Osteocyte (in vitro differentiated cells): ENCODE measurements at regions not wholly inside any gene's neighbourhood (a gene's known extent, or its start where the extent isn't known, plus 50 kb on each side); places are given as distances from the start of the nearest gene placed in this dataset.
"Not testable (repeated sequence)": the region's sequence is repeated elsewhere in the genome, so short reads cannot be mapped to it uniquely, and the experiment has no call there.

ENCODE experiments used
- DNase-seq: peaks from one replicate; pipeline ENCODE4 v3.0.0; 2021; ENCODE audit warnings: mixed read lengths; ENCODE audit not compliant: unreplicated experiment; ENCODE audit errors: extremely low spot score
- H3K27ac Mint-ChIP-seq: one replicate; pipeline ENCODE4 v1.8.0; 2021; ENCODE audit warnings: mild to moderate bottlenecking, mixed read lengths; ENCODE audit not compliant: unreplicated experiment
- H3K27me3 Mint-ChIP-seq: one replicate; pipeline ENCODE4 v1.8.0; 2021; ENCODE audit warnings: mixed read lengths; ENCODE audit not compliant: unreplicated experiment
- H3K36me3 Mint-ChIP-seq: one replicate; pipeline ENCODE4 v1.8.0; 2021; ENCODE audit warnings: mixed read lengths; ENCODE audit not compliant: unreplicated experiment
- H3K4me1 Mint-ChIP-seq: one replicate; pipeline ENCODE4 v1.8.0; 2021; ENCODE audit warnings: mixed read lengths; ENCODE audit not compliant: unreplicated experiment
- H3K4me3 Mint-ChIP-seq: one replicate; pipeline ENCODE4 v1.8.0; 2021; ENCODE audit warnings: mild to moderate bottlenecking, moderate library complexity, mixed read lengths; ENCODE audit not compliant: unreplicated experiment
- H3K9me3 Mint-ChIP-seq: one replicate; pipeline ENCODE4 v1.8.0; 2021; ENCODE audit warnings: mixed read lengths; ENCODE audit not compliant: unreplicated experiment
- TF ChIP-seq, protein P1 (sequence below): fragments of 200-600 bp; sonication (generic); IDR thresholded peaks from 2 replicates; pipeline ENCODE4 v1.5.0; 2021; ENCODE audit warnings: antibody characterized with exemption, mild to moderate bottlenecking, moderate library complexity

DNA sequence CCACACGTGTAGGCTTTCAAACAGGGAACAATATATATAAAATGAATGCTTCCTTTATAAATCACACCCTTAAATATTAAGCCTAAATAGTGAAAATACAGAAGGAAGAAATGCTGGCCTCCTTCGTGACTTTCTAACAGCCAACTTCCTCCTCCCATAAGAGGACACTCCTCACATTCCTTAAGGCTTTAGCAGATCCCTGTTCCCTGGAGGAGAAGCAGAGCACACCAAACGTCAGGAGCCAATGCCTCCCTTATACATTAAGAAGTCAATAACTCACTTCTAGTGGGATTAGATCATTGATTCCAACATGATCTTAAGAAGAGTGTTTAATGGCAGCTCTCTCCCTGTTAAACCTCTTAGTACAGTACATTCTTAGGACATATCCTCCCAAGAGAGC lies 108.4 kb upstream of the FAM241A start:
- Mint-ChIP-seq H3K9me3 (no peaks in the 10 kb centered on the region), H3K27me3 (peaks cover 19% of the 10 kb centered on the region), H3K27ac (no peak overlapping the region), H3K36me3 (no peaks in the 10 kb centered on the region), H3K4me1 (no peaks in the 10 kb centered on the region), H3K4me3 (no peak overlapping the region)
- TF ChIP-seq, protein P1, sequence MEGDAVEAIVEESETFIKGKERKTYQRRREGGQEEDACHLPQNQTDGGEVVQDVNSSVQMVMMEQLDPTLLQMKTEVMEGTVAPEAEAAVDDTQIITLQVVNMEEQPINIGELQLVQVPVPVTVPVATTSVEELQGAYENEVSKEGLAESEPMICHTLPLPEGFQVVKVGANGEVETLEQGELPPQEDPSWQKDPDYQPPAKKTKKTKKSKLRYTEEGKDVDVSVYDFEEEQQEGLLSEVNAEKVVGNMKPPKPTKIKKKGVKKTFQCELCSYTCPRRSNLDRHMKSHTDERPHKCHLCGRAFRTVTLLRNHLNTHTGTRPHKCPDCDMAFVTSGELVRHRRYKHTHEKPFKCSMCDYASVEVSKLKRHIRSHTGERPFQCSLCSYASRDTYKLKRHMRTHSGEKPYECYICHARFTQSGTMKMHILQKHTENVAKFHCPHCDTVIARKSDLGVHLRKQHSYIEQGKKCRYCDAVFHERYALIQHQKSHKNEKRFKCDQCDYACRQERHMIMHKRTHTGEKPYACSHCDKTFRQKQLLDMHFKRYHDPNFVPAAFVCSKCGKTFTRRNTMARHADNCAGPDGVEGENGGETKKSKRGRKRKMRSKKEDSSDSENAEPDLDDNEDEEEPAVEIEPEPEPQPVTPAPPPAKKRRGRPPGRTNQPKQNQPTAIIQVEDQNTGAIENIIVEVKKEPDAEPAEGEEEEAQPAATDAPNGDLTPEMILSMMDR: no peak
- DNase-seq: no peak

DNA sequence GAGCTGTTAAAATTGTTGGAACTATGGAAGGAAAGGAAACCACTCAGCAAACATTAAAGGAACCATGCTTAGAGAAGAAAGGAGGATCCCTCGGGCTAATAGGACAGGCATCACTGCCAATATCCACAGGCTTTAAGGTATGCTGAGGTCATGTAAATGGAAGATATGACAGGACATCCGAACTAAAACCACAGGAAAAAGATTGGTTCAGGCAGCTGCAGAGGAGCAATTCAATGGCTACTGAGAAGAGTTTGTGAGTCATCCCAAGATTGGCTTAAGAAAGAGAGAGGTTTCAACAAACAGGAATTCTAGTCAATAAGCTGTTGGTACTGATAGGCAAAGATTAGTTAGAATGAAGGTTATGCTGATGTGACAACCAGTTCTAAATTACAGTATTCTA lies 106.4 kb upstream of the FAM241A start:
- TF ChIP-seq, protein P1: no peak
- H3K27me3 Mint-ChIP-seq: peaks cover 20% of the 10 kb centered on the region
- no peak overlapping the region for H3K27ac Mint-ChIP-seq
- no peaks in the 10 kb centered on the region for H3K9me3 Mint-ChIP-seq
- H3K4me3 Mint-ChIP-seq: no peak overlapping the region
- H3K4me1 Mint-ChIP-seq: no peaks in the 10 kb centered on the region
- DNase-seq: no peak
- H3K36me3 Mint-ChIP-seq: no peaks in the 10 kb centered on the region

DNA sequence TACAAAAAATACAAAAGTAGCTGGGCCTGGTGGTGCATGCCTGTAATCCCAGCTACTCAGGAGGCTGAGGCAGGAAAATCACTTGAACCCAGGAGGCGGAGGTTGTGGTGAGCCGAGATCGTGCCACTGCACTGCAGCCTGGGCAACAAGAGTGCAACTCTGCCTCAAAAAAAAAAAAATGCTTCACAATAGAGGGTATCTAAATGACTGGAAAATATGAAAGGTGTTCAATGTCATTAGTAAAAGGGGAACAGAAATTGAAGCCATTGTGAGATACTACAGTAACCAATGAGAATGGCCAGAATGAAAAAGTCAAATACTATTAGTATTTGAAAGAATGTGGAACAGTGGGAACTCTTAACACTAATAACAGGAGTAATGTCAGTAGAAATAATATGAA lies 96.1 kb upstream of the FAM241A start:
- H3K9me3 Mint-ChIP-seq, DNase-seq, H3K4me3 Mint-ChIP-seq, H3K4me1 Mint-ChIP-seq, H3K36me3 Mint-ChIP-seq, H3K27ac Mint-ChIP-seq: not testable (repeated sequence)
- H3K27me3 Mint-ChIP-seq: peaks cover 10% of the 10 kb centered on the region

DNA sequence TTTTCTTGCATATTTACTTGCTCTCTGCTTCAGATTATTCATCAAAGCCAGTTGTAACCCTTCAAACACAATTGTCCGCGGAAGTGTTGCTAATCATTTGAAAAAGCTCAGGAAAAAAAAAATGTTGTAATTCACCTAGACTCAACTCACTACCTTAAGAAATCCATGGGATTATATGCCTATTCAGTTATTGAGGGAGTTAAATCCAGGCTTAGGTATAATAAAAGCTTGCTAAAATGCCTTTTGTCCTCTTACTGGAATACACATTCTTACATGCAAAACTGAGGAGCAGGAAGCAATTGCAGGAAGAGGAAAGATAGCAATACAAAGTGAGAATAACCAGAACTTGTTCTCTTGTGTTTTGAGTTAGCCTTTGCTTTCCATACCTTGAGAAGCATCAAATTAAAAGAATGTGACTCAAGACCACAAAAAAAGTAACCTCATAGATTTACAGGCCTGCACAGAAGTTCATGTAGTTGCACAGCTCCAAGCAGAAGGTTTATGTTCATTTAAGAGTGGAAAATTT lies 91.4 kb upstream of the FAM241A start:
- Mint-ChIP-seq H3K27me3 (peaks cover 12% of the 10 kb centered on the region), H3K4me3 (no peak overlapping the region)
- DNase-seq: no peak

DNA sequence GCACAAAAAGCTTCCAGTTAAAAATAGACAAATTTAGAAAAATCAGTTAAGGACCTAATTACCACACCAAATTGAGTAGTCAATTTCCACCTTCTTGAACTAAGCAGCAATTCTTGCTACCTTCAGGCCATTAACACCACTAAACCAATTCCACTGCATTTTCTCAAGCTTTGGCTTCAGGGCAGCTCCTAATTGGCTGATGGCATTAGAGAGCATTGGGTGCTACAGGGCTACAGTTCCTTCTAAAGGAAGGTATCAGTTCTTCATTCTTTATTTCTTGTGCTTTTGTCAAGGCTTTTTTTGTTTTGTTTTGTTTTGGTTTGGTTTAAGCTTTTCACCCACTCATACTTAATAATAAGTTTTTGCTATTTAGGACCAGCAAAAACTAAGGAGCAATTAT lies 90.2 kb upstream of the FAM241A start:
- TF ChIP-seq, protein P1: no peak
- no peak overlapping the region for H3K4me3 Mint-ChIP-seq
- H3K27ac Mint-ChIP-seq: no peak overlapping the region
- H3K4me1 Mint-ChIP-seq: no peaks in the 10 kb centered on the region
- no peaks in the 10 kb centered on the region for H3K36me3 Mint-ChIP-seq
- no peaks in the 10 kb centered on the region for H3K9me3 Mint-ChIP-seq
- peaks cover 12% of the 10 kb centered on the region for H3K27me3 Mint-ChIP-seq
- no peak for DNase-seq

More for the DNA sequence above, 91.4 kb upstream of the FAM241A start:
- Mint-ChIP-seq H3K36me3 (no peaks in the 10 kb centered on the region), H3K9me3 (no peaks in the 10 kb centered on the region), H3K27ac (no peak overlapping the region), H3K4me1 (no peaks in the 10 kb centered on the region)
- TF ChIP-seq, protein P1: no peak

DNA sequence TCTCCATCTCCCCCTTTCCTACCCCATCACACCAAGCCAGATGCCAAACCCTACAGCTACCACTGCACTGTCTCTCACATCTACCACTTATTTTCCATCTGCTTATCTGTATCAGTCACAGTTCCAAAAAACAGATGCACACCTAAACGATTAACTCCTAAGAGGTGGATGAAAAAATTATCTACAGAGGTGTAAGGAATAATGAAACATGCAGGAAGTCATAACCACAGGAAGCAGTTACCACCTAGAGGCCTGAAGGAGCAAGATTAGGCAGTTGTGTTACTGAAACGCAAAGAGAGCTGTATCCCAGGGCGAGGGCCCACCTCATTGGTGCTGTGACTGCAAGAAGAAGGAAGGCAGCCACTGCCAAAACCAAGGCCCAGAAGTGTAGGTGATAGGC lies 87.8 kb upstream of the FAM241A start:
- Mint-ChIP-seq H3K4me1 (no peaks in the 10 kb centered on the region), H3K4me3 (no peak overlapping the region), H3K27me3 (peaks cover 14% of the 10 kb centered on the region), H3K9me3 (no peaks in the 10 kb centered on the region), H3K27ac (no peak overlapping the region), H3K36me3 (no peaks in the 10 kb centered on the region)
- TF ChIP-seq, protein P1: no peak
- no peak for DNase-seq
